MCF 10A (cell line): ENCODE measurements at regions not wholly inside any gene's neighbourhood (a gene's known extent, or its start where the extent isn't known, plus 50 kb on each side); places are given as distances from the start of the nearest gene placed in this dataset.

Experiments used
- BruUV-seq: library from RNA; stranded (reverse); fragments of 400-500 nt; replicated peaks from 2 replicates; lab custom pipeline; 2021; lab: Mats Ljungman, UMichigan
- CTCF ChIA-PET: fragments of 300-600 bp; sonication (Branson Sonifier 250); formaldehyde crosslinking; extraction: SDS; loops from one replicate; lab custom pipeline; 2021; ENCODE audit warnings: antibody characterized with exemption, inconsistent platforms; lab: Yijun Ruan, JAX
- POLR2A ChIA-PET: fragments of 300-600, 350-650 bp; sonication (Branson Sonifier 250); formaldehyde crosslinking; extraction: SDS; loops from one replicate; lab custom pipeline; 2020; ENCODE audit warnings: antibody characterized with exemption, inconsistent platforms; lab: Yijun Ruan, JAX
- DNase-seq: peaks from one replicate; pipeline ENCODE4 v3.0.0-alpha.2; 2018; ENCODE audit not compliant: unreplicated experiment
- H3K27ac Mint-ChIP-seq: one replicate; pipeline ENCODE4 v1.8.0; 2022; ENCODE audit warnings: mild to moderate bottlenecking, low read depth, mixed read lengths; ENCODE audit not compliant: unreplicated experiment
- H3K27me3 Mint-ChIP-seq: one replicate; pipeline ENCODE4 v1.8.0; 2022; ENCODE audit warnings: mixed read lengths; ENCODE audit not compliant: insufficient read depth, unreplicated experiment
- H3K36me3 Mint-ChIP-seq: one replicate; pipeline ENCODE4 v1.8.0; 2022; ENCODE audit warnings: mild to moderate bottlenecking, moderate library complexity, mixed read lengths; ENCODE audit not compliant: insufficient read depth, unreplicated experiment
- H3K4me1 Mint-ChIP-seq: one replicate; pipeline ENCODE4 v1.8.0; 2022; ENCODE audit warnings: mixed read lengths; ENCODE audit not compliant: insufficient read depth, unreplicated experiment
- H3K4me3 Mint-ChIP-seq: one replicate; pipeline ENCODE4 v1.8.0; 2022; ENCODE audit warnings: mild to moderate bottlenecking, moderate library complexity, mixed read lengths; ENCODE audit not compliant: unreplicated experiment
- H3K9me3 Mint-ChIP-seq: one replicate; pipeline ENCODE4 v1.8.0; 2022; ENCODE audit warnings: mixed read lengths; ENCODE audit not compliant: unreplicated experiment
- intact Hi-C: fragments of 100-400 bp; cut with micrococcal nuclease; formaldehyde crosslinking; loops from 2 replicates; pipeline ENCODE4 v1.14.1; 2022
- TF ChIP-seq, protein P1 (sequence below): fragments of 200-600 bp; IDR thresholded peaks from one replicate; pipeline ENCODE4 v1.8.0; 2022; ENCODE audit warnings: antibody characterized with exemption, mild to moderate bottlenecking; ENCODE audit not compliant: unreplicated experiment

DNA sequence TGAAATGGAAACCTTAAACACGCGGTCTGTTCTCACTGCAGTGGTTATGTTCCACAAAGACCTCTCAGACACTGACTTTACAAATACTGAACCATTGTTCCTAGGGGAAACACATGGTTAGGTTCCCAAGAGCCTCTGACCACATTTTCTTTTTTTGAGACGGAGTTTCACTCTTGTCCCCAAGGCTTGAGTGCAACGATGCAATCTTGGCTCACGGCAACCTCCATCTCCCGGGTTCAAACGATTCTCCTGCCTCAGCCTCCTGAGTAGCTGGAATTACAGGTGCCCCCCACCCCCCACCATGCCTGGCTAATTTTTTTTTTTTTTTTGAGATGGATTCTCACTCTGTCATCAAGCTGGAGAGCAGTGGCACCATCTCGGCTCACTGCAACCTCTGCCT is 179.7 kb downstream of the RBFOX3 start:
- Mint-ChIP-seq H3K36me3 (no peaks in the 10 kb centered on the region), H3K4me3 (no peak overlapping the region), H3K27ac (no peak overlapping the region), H3K4me1 (no peaks in the 10 kb centered on the region), H3K27me3 (peaks cover 84% of the 10 kb centered on the region), H3K9me3 (no peaks in the 10 kb centered on the region)
- POLR2A ChIA-PET = no interaction called here
- TF ChIP-seq, protein P1, sequence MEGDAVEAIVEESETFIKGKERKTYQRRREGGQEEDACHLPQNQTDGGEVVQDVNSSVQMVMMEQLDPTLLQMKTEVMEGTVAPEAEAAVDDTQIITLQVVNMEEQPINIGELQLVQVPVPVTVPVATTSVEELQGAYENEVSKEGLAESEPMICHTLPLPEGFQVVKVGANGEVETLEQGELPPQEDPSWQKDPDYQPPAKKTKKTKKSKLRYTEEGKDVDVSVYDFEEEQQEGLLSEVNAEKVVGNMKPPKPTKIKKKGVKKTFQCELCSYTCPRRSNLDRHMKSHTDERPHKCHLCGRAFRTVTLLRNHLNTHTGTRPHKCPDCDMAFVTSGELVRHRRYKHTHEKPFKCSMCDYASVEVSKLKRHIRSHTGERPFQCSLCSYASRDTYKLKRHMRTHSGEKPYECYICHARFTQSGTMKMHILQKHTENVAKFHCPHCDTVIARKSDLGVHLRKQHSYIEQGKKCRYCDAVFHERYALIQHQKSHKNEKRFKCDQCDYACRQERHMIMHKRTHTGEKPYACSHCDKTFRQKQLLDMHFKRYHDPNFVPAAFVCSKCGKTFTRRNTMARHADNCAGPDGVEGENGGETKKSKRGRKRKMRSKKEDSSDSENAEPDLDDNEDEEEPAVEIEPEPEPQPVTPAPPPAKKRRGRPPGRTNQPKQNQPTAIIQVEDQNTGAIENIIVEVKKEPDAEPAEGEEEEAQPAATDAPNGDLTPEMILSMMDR = no peak
- intact Hi-C loops = no loop called here
- DNase-seq = no peak
- BruUV-seq = no TSS peak
- CTCF ChIA-PET = no interaction called here

DNA sequence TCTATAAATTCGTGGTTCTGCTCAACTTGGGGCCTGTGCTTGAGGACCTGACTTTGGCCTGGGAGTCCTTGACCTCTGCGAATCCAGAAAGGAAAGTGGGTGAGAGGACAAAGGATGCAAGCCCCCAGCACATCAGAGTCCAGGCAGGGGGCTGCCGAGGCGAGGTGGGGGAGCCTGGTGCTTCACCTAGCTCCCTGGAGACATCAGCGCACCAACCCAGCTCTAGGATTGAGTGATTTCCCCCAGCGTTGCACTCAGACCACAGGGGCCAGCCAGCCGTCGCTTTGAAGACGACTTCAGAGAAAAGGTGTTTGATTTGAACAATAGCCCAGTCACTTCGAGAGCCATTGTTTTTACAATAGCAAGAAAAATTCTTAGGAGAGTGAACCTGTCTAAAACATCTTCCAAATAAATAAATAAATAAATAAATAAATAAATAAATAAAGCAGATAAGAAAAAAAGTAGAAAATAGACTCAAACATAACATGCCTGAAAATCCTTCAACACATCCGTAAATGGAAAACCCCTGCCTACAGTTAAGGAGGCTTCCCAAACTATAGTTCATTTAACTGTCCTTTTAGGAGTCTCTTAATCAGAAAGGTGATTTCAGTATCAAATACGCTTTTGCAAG is 180.9 kb downstream of the RBFOX3 start:
- no peaks in the 10 kb centered on the region for H3K4me1 Mint-ChIP-seq
- no TSS peak for BruUV-seq
- ChIA-PET POLR2A (no interaction called here), CTCF (no interaction called here)
- no peaks in the 10 kb centered on the region for H3K36me3 Mint-ChIP-seq
- peaks cover 84% of the 10 kb centered on the region for H3K27me3 Mint-ChIP-seq
- no peaks in the 10 kb centered on the region for H3K9me3 Mint-ChIP-seq
- H3K4me3 Mint-ChIP-seq = no peak overlapping the region
- TF ChIP-seq, protein P1 = no peak
- no peak for DNase-seq
- no peak overlapping the region for H3K27ac Mint-ChIP-seq
- intact Hi-C loops = no loop called here

DNA sequence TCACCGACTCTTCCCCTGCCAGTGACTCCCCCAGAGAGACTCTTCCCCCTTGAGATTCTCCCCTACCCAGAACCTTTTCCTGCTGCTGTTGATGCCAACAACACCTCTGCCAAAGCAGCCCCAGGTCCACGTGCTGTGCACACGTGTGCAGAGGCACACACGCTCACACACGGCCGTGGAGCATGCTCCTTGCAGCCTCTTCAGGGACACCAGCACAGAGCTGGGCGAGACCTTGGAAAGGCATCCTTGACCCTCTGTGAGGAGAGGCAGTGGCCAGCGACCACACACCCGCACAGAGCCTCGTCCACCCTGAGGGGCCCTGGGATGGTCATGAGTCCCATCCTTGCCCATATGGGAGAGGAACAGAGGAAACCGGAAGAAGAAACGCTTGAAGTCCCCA is 181.9 kb downstream of the RBFOX3 start:
- CTCF ChIA-PET = interaction anchor here (0.7 kb wide), 1 partner anchor 274 kb away, joined by 3 read pairs; no protein-coding TSS in a partner anchor

More for the DNA sequence above, 181.9 kb downstream of the RBFOX3 start:
- POLR2A ChIA-PET = no interaction called here
- no peaks in the 10 kb centered on the region for H3K4me1 Mint-ChIP-seq
- H3K9me3 Mint-ChIP-seq = no peaks in the 10 kb centered on the region
- no TSS peak for BruUV-seq
- H3K27ac Mint-ChIP-seq = no peak overlapping the region
- H3K27me3 Mint-ChIP-seq = peaks cover 86% of the 10 kb centered on the region
- H3K36me3 Mint-ChIP-seq = no peaks in the 10 kb centered on the region
- no peak for DNase-seq
- TF ChIP-seq, protein P1 = no peak
- no peak overlapping the region for H3K4me3 Mint-ChIP-seq
- intact Hi-C loops = no loop called here
